ENCODE measurements at regions not wholly inside any gene's neighbourhood (a gene's known extent, or its start where the extent isn't known, plus 50 kb on each side); places are given as distances from the start of the nearest gene placed in this dataset.

GRCh38 chr1:68976916-68977610 lies 480.2 kb upstream of the DEPDC1 start:
- no peaks in the 10 kb centered on the region for H3K36me3 ChIP-seq
- TF ChIP-seq POLR2A (IDR thresholded peaks at IDR 0.05) = no peak
- TF ChIP-seq CTCF (IDR thresholded peaks at IDR 0.05) = no peak
- no peaks in the 10 kb centered on the region for H3K4me1 ChIP-seq
- no peak overlapping the region for H3K27ac ChIP-seq
- H3K4me3 ChIP-seq = no peak overlapping the region
- H3K9me3 ChIP-seq = no peaks in the 10 kb centered on the region
- no peak for DNase-seq
- H3K27me3 ChIP-seq = no peaks in the 10 kb centered on the region

GRCh38 chr1:68979891-68980290 lies 483.0 kb upstream of the DEPDC1 start:
- no peaks in the 10 kb centered on the region for H3K4me1 ChIP-seq
- H3K9me3 ChIP-seq = no peaks in the 10 kb centered on the region
- H3K27me3 ChIP-seq = no peaks in the 10 kb centered on the region
- TF ChIP-seq CTCF (IDR thresholded peaks at IDR 0.05) = no peak
- no peak for TF ChIP-seq POLR2A (IDR thresholded peaks at IDR 0.05)
- no peaks in the 10 kb centered on the region for H3K36me3 ChIP-seq
- H3K27ac ChIP-seq = no peak overlapping the region
- no peak overlapping the region for H3K4me3 ChIP-seq
- no peak for DNase-seq

GRCh38 chr1:68984289-68984688 lies 487.4 kb upstream of the DEPDC1 start:
- H3K27me3 ChIP-seq = no peaks in the 10 kb centered on the region
- no peaks in the 10 kb centered on the region for H3K36me3 ChIP-seq
- H3K27ac ChIP-seq = no peak overlapping the region
- no peaks in the 10 kb centered on the region for H3K9me3 ChIP-seq
- TF ChIP-seq POLR2A (IDR thresholded peaks at IDR 0.05) (no peak), CTCF (IDR thresholded peaks at IDR 0.05) (no peak)
- H3K4me1 ChIP-seq = no peaks in the 10 kb centered on the region
- H3K4me3 ChIP-seq = no peak overlapping the region
- DNase-seq = no peak

- Histone ChIP-seq H3K27ac (no peak overlapping the region), H3K36me3 (no peaks in the 10 kb centered on the region), H3K4me1 (no peaks in the 10 kb centered on the region), H3K4me3 (no peak overlapping the region), H3K9me3 (no peaks in the 10 kb centered on the region), H3K27me3 (no peaks in the 10 kb centered on the region)
- DNase-seq = no peak
- no peak for TF ChIP-seq CTCF (IDR thresholded peaks at IDR 0.05)
These were observed 497.2 kb upstream of the DEPDC1 start for GRCh38 chr1:68994096-68994495.

- no peaks in the 10 kb centered on the region for H3K9me3 ChIP-seq
- H3K36me3 ChIP-seq = no peaks in the 10 kb centered on the region
- H3K27ac ChIP-seq = no peak overlapping the region
- H3K4me3 ChIP-seq = no peak overlapping the region
- DNase-seq = no peak
- no peaks in the 10 kb centered on the region for H3K4me1 ChIP-seq
- H3K27me3 ChIP-seq = no peaks in the 10 kb centered on the region
- TF ChIP-seq POLR2A (IDR thresholded peaks at IDR 0.05) = no peak
- no peak for TF ChIP-seq CTCF (IDR thresholded peaks at IDR 0.05)
These were observed 519.6 kb upstream of the DEPDC1 start for GRCh38 chr1:69016468-69016867.

GRCh38 chr1:69029649-69030048 lies 532.8 kb upstream of the DEPDC1 start:
- no peaks in the 10 kb centered on the region for H3K27me3 ChIP-seq
- no peaks in the 10 kb centered on the region for H3K4me1 ChIP-seq
- no peaks in the 10 kb centered on the region for H3K36me3 ChIP-seq
- H3K4me3 ChIP-seq = no peak overlapping the region
- no peak overlapping the region for H3K27ac ChIP-seq
- H3K9me3 ChIP-seq = peaks cover 0 to 7% (median 0%) of the 10 kb centered on the region in 4 donors
- DNase-seq = no peak
- no peak for TF ChIP-seq CTCF (IDR thresholded peaks at IDR 0.05)
- no peak for TF ChIP-seq POLR2A (IDR thresholded peaks at IDR 0.05)
